H1 (cell line): ENCODE measurements at regions not wholly inside any gene's neighbourhood (a gene's known extent, or its start where the extent isn't known, plus 50 kb on each side); places are given as distances from the start of the nearest gene placed in this dataset.

Experiments used
- CTCF ChIA-PET: fragments of 300-600 bp; sonication (Branson Sonifier 250); formaldehyde crosslinking; loops from one replicate; lab custom pipeline; 2021; ENCODE audit not compliant: partially characterized antibody; lab: Charles Lee
- POLR2A ChIA-PET: fragments of 300-600 bp; sonication (Branson Sonifier 250); formaldehyde crosslinking; loops from one replicate; lab custom pipeline; 2021; ENCODE audit warnings: inconsistent platforms; ENCODE audit not compliant: partially characterized antibody; lab: Charles Lee
- DNase-seq, 2 experiments: peaks; one replicate each; pipeline versions ENCODE4 v3.0.0 to v3.0.0-alpha.2; 2010 to 2022; ENCODE audit warnings: low spot score in 2 of 2, low read depth in 1 of 2, mixed read lengths in 1 of 2
- FAIRE-seq: peaks from 2 replicates; lab custom pipeline; 2011; peaks lifted over from hg19 to GRCh38; lab: Jason Lieb, UNC
- H2AFZ ChIP-seq: 2 replicates; pipeline ENCODE4 v1.8.1; 2012; ENCODE audit warnings: low read length, inconsistent platforms
- H2AK5ac ChIP-seq: 2 replicates; pipeline ENCODE4 v1.6.1; 2013; ENCODE audit warnings: low read depth, low read length
- H2BK120ac ChIP-seq: replicated peaks from 2 replicates; pipeline ENCODE3; 2013; ENCODE audit warnings: low read depth, low read length, inconsistent platforms
- H2BK12ac ChIP-seq: 2 replicates; pipeline ENCODE4 v1.6.1; 2013; ENCODE audit warnings: low read depth, low read length
- H2BK15ac ChIP-seq: 2 replicates; pipeline ENCODE4 v1.6.1; 2013; ENCODE audit warnings: low read length
- H2BK20ac ChIP-seq: 2 replicates; pipeline ENCODE4 v1.6.1; 2013; ENCODE audit warnings: low read length
- H2BK5ac ChIP-seq: 2 replicates; pipeline ENCODE4 v1.6.1; 2013; ENCODE audit warnings: low read depth, low read length
- H3K14ac ChIP-seq: 2 replicates; pipeline ENCODE4 v1.6.1; 2013; ENCODE audit warnings: inconsistent platforms; ENCODE audit not compliant: insufficient read length
- H3K18ac ChIP-seq: 2 replicates; pipeline ENCODE4 v1.6.1; 2013; ENCODE audit warnings: low read length; ENCODE audit errors: extremely low read depth
- H3K23ac ChIP-seq: 2 replicates; pipeline ENCODE4 v1.6.1; 2013; ENCODE audit warnings: inconsistent platforms; ENCODE audit not compliant: insufficient read length
- H3K23me2 ChIP-seq: 2 replicates; pipeline ENCODE4 v1.6.1; 2013; ENCODE audit warnings: low read depth, low read length
- H3K27ac ChIP-seq: 2 replicates; pipeline ENCODE4 v1.6.1; 2011; ENCODE audit warnings: low read depth, low read length, inconsistent platforms
- H3K27me3 ChIP-seq, 4 experiments: replicated peaks in 1 of 4; 1 replicate in 1 of 4; 2 replicates in 3 of 4; pipeline versions ENCODE4 v1.6.1 to v1.8.1; 2011 to 2013; ENCODE audit warnings: low read length in 3 of 4, mild to moderate bottlenecking in 3 of 4, inconsistent platforms in 2 of 4, mixed read lengths in 2 of 4, moderate library complexity in 1 of 4; ENCODE audit not compliant: control insufficient read depth in 3 of 4, insufficient read depth in 3 of 4; ENCODE audit errors: extremely low read depth in 1 of 4
- H3K36me3 ChIP-seq, 4 experiments: 2 replicates each; pipeline versions ENCODE4 v1.6.1 to v1.8.1; 2011 to 2013; ENCODE audit warnings: mild to moderate bottlenecking in 4 of 4, low read length in 3 of 4, moderate library complexity in 2 of 4, control low read depth in 1 of 4, inconsistent platforms in 1 of 4; ENCODE audit not compliant: insufficient read depth in 4 of 4, control insufficient read depth in 2 of 4
- H3K4ac ChIP-seq: replicated peaks from 2 replicates; pipeline ENCODE3; 2013; ENCODE audit warnings: low read length, low read depth, mixed read lengths, inconsistent platforms; ENCODE audit not compliant: insufficient read length
- H3K4me1 ChIP-seq, 4 experiments: replicated peaks in 1 of 4; 1 replicate in 1 of 4; 2 replicates in 3 of 4; pipeline versions ENCODE4 v1.6.1 to v1.8.1; 2011 to 2013; ENCODE audit warnings: low read length in 3 of 4, inconsistent platforms in 2 of 4, mixed read lengths in 1 of 4; ENCODE audit not compliant: insufficient read depth in 4 of 4, control insufficient read depth in 3 of 4
- H3K4me2 ChIP-seq, 2 experiments: 2 replicates each; pipeline versions ENCODE4 v1.6.1 to v1.8.1; 2011 to 2013; ENCODE audit warnings: low read depth in 2 of 2, low read length in 2 of 2, control low read depth in 1 of 2, inconsistent platforms in 1 of 2, mild to moderate bottlenecking in 1 of 2; ENCODE audit not compliant: insufficient read depth in 1 of 2
- H3K4me3 ChIP-seq, 4 experiments: fragments of 200-600, 300-600 bp in 1 of 4; sonication (generic), shearing (Covaris generic), sonication (Bioruptor Twin) in 1 of 4; 2 replicates each; pipeline versions ENCODE4 v1.5.1 to v1.8.1; 2011 to 2016; ENCODE audit warnings: low read length in 4 of 4, low read depth in 3 of 4, control low read depth in 2 of 4, inconsistent platforms in 2 of 4, mild to moderate bottlenecking in 2 of 4, mixed read lengths in 1 of 4, moderate library complexity in 1 of 4; ENCODE audit not compliant: insufficient read depth in 2 of 4; ENCODE audit errors: extremely low read depth in 1 of 4
- H3K56ac ChIP-seq: replicated peaks from 2 replicates; pipeline ENCODE3; 2013; ENCODE audit warnings: low read depth, mild to moderate bottlenecking, mixed read lengths, low read length, inconsistent platforms; ENCODE audit not compliant: insufficient read length
- H3K79me1 ChIP-seq: 2 replicates; pipeline ENCODE4 v1.6.1; 2013; ENCODE audit warnings: low read depth, low read length, control low read depth
- H3K79me2 ChIP-seq, 2 experiments: 2 replicates each; pipeline versions ENCODE4 v1.6.1 to v1.8.1; 2012 to 2013; ENCODE audit warnings: low read length in 2 of 2, mild to moderate bottlenecking in 2 of 2, inconsistent platforms in 1 of 2; ENCODE audit not compliant: insufficient read depth in 2 of 2, control insufficient read depth in 1 of 2
- H3K9ac ChIP-seq, 4 experiments: replicated peaks in 1 of 4; 1 replicate in 1 of 4; 2 replicates in 3 of 4; pipeline versions ENCODE4 v1.6.1 to v1.8.1; 2011 to 2013; ENCODE audit warnings: low read depth in 3 of 4, low read length in 3 of 4, control low read depth in 2 of 4, mild to moderate bottlenecking in 2 of 4, moderate library complexity in 2 of 4, inconsistent platforms in 1 of 4; ENCODE audit errors: extremely low read depth in 1 of 4
- H3K9me3 ChIP-seq, 2 experiments: 2 replicates each; pipeline versions ENCODE4 v1.6.1 to v1.8.1; 2012 to 2013; ENCODE audit warnings: mild to moderate bottlenecking in 2 of 2, moderate library complexity in 2 of 2, control low read depth in 1 of 2, inconsistent platforms in 1 of 2, low read depth in 1 of 2, low read length in 1 of 2, mixed read lengths in 1 of 2; ENCODE audit not compliant: insufficient read depth in 2 of 2
- H4K20me1 ChIP-seq, 2 experiments: replicated peaks in 1 of 2; 2 replicates each; pipeline versions ENCODE3 to v1.8.1; 2011 to 2013; ENCODE audit warnings: inconsistent platforms in 2 of 2, low read length in 2 of 2, mild to moderate bottlenecking in 1 of 2; ENCODE audit not compliant: insufficient read depth in 2 of 2, control insufficient read depth in 1 of 2
- H4K5ac ChIP-seq: 2 replicates; pipeline ENCODE4 v1.6.1; 2013; ENCODE audit warnings: low read length, low read depth, mixed read lengths, inconsistent platforms; ENCODE audit not compliant: insufficient read length
- H4K8ac ChIP-seq: 2 replicates; pipeline ENCODE4 v1.8.0; 2013; ENCODE audit warnings: mild to moderate bottlenecking, moderate library complexity, low read length, inconsistent platforms; ENCODE audit not compliant: insufficient read depth; ENCODE audit errors: extremely low read depth
- H4K91ac ChIP-seq: replicated peaks from 2 replicates; pipeline ENCODE3; 2013; ENCODE audit warnings: low read length, mixed read lengths, inconsistent platforms; ENCODE audit not compliant: insufficient read length
- CBX5 ChIP-seq: fragments of 300-800, 300-1000 bp; sonication (generic); IDR thresholded peaks from 2 replicates; pipeline ENCODE4 v1.7.1; 2016; ENCODE audit warnings: antibody characterized with exemption, low read length, low read depth
- CHD2 ChIP-seq: IDR thresholded peaks from 2 replicates; pipeline ENCODE4 v1.6.1; 2012; ENCODE audit warnings: low read length, improper control_type of control experiment
- FOSL1 ChIP-seq: IDR thresholded peaks from 2 replicates; pipeline ENCODE4 v1.6.1; 2011; ENCODE audit warnings: mild to moderate bottlenecking, low read depth, low read length, moderate library complexity; ENCODE audit not compliant: insufficient read depth
- GABPA ChIP-seq: IDR thresholded peaks from 2 replicates; pipeline ENCODE4 v1.6.1; 2011; ENCODE audit warnings: mild to moderate bottlenecking, low read length, moderate library complexity, borderline replicate concordance; ENCODE audit not compliant: insufficient read depth
- RNF2 ChIP-seq: fragments of 200-900, 300-1000 bp; sonication (generic); IDR thresholded peaks from 2 replicates; pipeline ENCODE4 v1.7.1; 2016; ENCODE audit warnings: borderline replicate concordance, low read depth, mild to moderate bottlenecking, antibody characterized with exemption, low read length; ENCODE audit not compliant: poor library complexity, severe bottlenecking; ENCODE audit errors: missing control alignments
- WGBS, 2 experiments: shearing (Covaris generic) in 1 of 2; methylation state at CpG; one replicate each; pipeline versions ENCODE4 v1.1.6 to v1.1.7; 2013 to 2015; ENCODE audit warnings: low lambda C conversion rate in 2 of 2, mixed read lengths in 2 of 2, inconsistent platforms in 1 of 2, low coverage in 1 of 2, missing lambda C conversion rate in 1 of 2; ENCODE audit not compliant: insufficient replicate concordance in 2 of 2, insufficient coverage in 1 of 2, insufficient read length in 1 of 2; ENCODE audit errors: extremely low coverage in 1 of 2, missing lambda C conversion rate in 1 of 2; 5-methylcytosine and 5-hydroxymethylcytosine counted together
- TF ChIP-seq, protein P1 (sequence below): IDR thresholded peaks from 2 replicates; pipeline ENCODE4 v1.6.1; 2011; ENCODE audit warnings: low read depth, mild to moderate bottlenecking, low read length; ENCODE audit not compliant: insufficient read depth

DNA sequence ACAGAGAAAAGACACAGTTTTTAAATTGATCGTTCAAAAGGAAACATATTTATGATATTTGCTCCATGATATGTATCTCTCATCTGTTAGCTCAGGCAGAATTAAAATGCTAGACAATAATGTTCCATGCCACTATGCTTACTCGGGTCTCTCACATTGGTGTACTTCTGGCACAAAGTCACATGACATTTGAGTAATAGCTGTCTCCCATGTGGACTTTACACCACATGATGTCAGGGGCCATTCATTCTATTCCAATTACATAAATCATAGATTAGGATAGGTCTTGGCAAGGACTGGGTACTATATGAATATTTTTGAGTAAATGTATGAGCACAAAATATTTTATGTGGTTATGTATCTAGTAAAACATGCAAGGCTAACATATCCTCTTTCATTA lies 648.4 kb downstream of the PLA2G4A start:
- 92% methylated on average over 2 of the region's 2 CpGs; no CpG with 5 or more reads in 1 of the 2 experiments for WGBS, 2 experiments
- H3K14ac ChIP-seq, result no peak overlapping the region
- no peak overlapping the region for H4K91ac ChIP-seq
- H3K9ac ChIP-seq, result no peak overlapping the region
- no peak overlapping the region for H4K5ac ChIP-seq
- H2BK15ac ChIP-seq, result no peak overlapping the region
- no peaks in the 10 kb centered on the region for H4K20me1 ChIP-seq
- no peaks in the 10 kb centered on the region for H3K79me1 ChIP-seq
- H3K56ac ChIP-seq, result no peak overlapping the region
- DNase-seq (no peak), FAIRE-seq (no peak)
- H3K4me1 ChIP-seq, result peaks cover 0 to 3% (median 2%) of the 10 kb centered on the region in 4 experiments; a peak in 2 of 7 replicates
- no peaks in the 10 kb centered on the region for H3K9me3 ChIP-seq
- no peaks in the 10 kb centered on the region for H3K27me3 ChIP-seq
- H3K23ac ChIP-seq, result no peak overlapping the region
- no peak overlapping the region for H3K18ac ChIP-seq
- H2BK5ac ChIP-seq, result no peak overlapping the region
- H2AK5ac ChIP-seq, result no peak overlapping the region
- no peaks in the 10 kb centered on the region for H3K79me2 ChIP-seq
- no peak overlapping the region for H2BK120ac ChIP-seq
- no peak overlapping the region for H4K8ac ChIP-seq
- H3K4me3 ChIP-seq, result no peak overlapping the region
- no peak overlapping the region for H2BK20ac ChIP-seq
- CTCF ChIA-PET, result interaction anchor here (0.5 to 2.7 kb wide), 10 partner anchors 8 to 877 kb away, joined by 3 to 7 read pairs (median 3); no protein-coding TSS in a partner anchor
- POLR2A ChIA-PET, result no interaction called here
- H3K23me2 ChIP-seq, result no peaks in the 10 kb centered on the region
- no peaks in the 10 kb centered on the region; a peak in 1 of 8 replicates for H3K36me3 ChIP-seq
- peak overlapping the region; percentile 87 for H3K4ac ChIP-seq
- no peak for TF ChIP-seq GABPA
- TF ChIP-seq RNF2, result no peak
- TF ChIP-seq CBX5, result no peak
- no peak for TF ChIP-seq CHD2
- no peak for TF ChIP-seq FOSL1
- TF ChIP-seq, protein P1, sequence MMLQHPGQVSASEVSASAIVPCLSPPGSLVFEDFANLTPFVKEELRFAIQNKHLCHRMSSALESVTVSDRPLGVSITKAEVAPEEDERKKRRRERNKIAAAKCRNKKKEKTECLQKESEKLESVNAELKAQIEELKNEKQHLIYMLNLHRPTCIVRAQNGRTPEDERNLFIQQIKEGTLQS, result no peak
- H3K27ac ChIP-seq, result no peak overlapping the region
- H2AFZ ChIP-seq, result no peak overlapping the region
- H2BK12ac ChIP-seq, result no peak overlapping the region
- H3K4me2 ChIP-seq, result no peak overlapping the region
